ENCODE measurements at regions not wholly inside any gene's neighbourhood (a gene's known extent, or its start where the extent isn't known, plus 50 kb on each side); places are given as distances from the start of the nearest gene placed in this dataset.
A peak's percentile ranks its signal among the peaks of the same experiment; 100 is the strongest.
"Not testable (repeated sequence)": the region's sequence is repeated elsewhere in the genome, so short reads cannot be mapped to it uniquely, and the experiment has no call there.

DNA sequence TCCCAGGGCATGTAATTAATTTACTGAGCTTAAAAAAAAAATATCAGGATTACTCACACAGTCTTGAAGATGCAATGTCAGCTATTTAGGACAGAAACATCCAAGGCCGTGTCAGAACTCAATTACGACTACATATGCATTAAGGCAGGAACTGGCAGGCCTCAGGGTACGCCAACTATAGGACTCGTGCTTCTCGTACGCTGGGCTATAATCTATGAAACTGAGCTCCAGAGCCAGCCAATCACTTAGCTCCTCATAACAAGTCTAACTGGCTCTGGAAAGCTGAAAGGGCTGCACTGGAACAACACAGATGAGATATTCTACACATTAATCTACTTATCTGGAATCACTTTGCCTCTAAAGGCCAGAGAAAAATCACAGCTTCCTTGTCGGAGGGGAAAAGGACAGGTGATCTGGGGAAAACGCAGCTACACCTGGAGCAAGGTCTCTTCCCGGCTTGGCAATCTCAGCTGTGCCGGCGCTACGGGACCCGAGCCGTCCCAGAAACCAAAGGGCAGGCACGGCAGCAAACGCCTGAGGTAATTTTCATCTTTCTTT lies 212.0 kb downstream of the DEPDC1B start:
- no peak for DNase-seq

DNA sequence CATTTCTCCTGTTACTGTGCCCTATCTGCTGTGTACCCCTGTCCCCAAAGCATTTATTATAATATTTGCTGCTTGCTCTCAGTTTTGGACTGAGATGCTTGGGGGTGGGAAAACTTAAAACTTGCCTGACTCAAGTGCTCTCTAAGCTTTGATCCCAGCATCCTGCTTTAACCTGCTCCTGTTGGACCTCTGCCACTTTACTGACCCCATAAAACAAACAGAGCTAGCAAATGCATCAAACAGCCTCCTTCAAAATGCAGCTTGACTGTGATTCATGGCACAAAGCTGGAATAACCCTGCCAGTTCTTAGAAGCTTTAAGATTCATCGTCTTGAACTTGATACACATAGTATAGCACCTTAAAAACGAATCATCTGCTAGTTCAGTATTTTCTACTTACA lies 212.5 kb downstream of the DEPDC1B start:
- DNase-seq = no peak

DNA sequence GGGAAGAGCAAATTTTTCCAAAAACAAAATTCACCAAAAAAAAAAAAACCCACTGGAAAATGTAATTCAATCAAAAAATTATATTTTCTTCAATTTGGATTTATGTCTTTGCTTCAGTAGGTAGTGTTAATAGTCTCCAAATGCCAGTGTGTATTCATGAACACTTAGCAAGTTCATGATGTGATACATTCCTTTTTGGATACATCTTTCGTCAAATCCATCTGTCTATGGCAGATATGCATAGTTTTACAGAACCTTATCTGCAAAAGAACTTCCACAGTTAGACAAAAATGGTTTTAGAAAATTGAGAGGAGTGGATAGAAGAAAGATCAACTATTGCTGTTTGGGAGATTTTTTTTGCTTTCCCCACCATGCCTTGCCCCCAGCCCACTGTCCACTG lies 214.6 kb downstream of the DEPDC1B start:
- DNase-seq = no peak

DNA sequence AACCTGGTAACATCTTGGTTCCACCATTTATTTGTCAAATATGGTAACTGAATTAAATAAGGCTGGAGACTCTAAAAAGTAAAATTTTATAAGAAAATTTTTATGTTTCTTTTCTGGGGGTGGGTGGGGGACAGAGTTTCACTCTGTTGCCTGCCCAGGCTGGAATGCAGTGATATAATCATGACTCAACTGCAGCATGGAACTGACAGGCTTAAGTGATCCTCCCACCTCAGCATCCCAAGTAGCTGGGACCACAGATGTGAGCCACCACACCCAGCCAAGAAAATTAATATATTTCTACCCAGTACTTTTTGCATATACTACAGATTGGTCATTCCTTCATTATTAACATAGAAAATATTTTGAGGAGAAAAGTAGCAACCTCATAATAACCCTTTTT lies 216.9 kb downstream of the DEPDC1B start:
- no peak for DNase-seq

DNA sequence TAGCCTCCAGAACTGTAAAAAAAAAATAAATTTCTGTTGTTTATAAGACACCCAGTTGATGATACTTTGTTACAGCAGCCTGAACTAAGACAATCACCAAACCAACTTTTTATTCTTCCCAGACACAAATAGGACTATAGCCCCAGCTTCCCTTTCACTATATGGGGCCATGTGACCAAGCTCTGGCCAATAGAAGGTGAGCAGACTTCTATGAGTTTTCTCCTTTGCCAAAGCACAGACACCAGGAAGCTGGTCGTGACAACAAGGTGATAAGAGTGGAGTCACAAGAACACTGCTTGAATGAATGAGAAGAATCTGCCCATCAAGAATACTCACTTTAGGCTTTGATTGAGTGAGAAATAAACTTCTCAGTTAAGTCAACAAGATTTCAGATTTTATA lies 217.7 kb downstream of the DEPDC1B start:
- DNase-seq = no peak

DNA sequence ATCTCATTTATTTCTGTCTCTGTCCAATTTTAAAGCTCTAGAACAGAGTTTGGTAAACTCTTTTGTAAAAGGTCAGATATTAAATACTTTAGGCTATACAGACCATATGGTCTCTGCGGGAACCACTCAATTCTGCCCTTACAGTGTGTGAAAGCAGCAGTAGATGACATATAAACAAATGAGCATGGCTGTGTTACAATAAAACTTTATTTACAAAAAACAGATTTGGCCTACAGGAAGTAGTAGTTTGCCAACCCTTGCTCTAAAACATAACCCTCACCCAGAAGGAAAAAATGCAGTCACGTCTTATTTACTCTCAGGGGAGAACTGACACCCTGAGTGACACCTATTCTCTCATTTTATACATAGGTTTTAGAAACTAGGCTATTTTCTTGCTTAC lies 220.4 kb downstream of the DEPDC1B start:
- no peak for DNase-seq

DNA sequence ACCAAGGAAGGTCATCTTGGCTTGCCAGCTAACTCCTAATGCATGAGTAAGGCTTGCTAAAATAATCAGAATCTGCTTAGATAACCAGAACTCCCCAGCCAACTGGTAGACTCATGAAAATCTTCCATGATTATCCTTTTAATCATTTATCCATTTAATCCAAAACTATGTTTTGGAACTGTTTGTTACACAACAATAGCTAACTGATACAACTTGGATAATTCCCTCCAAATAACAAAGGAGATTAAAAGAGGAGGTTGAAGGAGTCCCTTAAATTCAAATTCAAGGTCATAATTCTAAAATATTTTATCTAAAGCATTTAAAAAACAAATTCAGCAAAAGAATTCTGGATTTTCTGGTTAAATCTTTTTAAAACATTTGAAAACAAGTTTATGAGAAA lies 222.1 kb downstream of the DEPDC1B start:
- DNase-seq = no peak

DNA sequence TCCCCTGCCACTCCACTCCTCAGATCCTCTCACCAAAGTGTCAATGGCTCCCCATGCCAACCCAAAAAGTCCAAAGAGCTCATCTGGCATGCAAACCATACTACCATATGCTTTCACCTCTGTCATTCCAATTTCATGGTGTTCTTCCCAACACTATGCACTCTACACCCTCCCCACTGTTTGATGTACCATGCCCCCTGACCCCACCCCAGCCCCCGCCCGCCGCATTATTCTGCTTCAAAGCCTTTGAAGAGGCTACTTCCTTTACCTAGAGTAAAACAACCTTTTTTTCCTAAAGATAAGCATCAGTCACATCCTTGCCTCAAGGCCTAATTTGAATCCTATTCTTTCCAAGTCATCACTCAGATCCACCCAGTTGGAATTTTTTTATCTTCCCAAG lies 226.3 kb downstream of the DEPDC1B start:
- no peak for DNase-seq

DNA sequence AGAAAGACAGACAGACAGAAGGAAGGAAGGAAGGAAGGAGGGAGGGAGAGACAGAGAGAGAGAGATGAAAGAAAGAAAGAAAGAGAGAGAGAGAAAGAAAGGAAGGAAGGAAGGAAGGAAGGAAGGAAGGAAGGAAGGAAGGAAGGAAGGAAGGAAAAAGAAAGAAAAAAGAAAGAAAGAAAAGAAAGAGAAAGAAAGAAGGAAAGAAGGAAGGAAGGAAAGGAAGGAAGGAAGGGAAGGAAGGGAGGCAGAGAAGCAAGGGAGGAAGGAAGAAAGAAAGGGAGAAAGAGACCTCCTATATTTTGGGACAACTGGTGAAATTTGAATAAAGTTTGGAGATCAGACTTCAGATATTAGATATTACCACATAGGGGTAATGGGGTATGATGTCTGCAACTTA lies 226.9 kb downstream of the DEPDC1B start:
- not testable (repeated sequence) for DNase-seq

DNA sequence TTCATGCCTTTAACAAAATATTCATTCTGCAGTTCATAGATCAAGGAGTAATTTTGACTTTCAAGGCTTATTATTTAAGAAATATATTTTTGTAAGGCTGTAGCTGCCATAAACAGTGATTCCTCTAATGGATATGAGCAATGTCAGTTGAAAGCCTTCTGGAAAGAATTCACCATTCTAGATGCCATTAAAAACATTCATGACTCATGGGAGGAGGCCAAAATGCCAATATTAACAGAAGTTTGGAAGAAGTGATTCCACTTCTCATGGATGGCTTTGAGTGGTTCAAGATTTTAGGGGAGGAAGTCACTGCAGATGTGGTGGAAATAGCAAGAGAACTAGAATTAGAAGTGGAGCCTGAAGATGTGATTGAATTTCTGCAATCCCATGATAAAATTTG lies 229.1 kb downstream of the DEPDC1B start:
- DNase-seq = no peak

DNA sequence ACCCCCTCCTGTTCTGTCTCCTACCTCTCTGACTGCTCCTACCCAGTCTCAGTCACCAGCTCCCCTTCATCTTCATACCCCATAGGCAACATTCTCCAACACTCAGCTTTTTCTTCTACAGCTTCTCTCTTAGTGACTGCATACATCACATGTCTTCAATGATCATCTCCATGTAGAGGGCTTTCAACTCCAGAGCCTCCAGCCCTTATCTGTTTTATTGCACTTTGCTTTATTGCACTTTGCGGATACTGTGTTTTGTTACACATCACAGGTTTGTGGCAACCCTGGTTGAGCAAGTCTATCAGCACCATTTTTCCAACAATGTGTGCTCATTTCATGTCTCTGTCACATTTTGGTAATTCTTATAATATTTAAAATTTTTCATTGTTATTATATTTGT lies 230.7 kb downstream of the DEPDC1B start:
- no peak for DNase-seq

DNA sequence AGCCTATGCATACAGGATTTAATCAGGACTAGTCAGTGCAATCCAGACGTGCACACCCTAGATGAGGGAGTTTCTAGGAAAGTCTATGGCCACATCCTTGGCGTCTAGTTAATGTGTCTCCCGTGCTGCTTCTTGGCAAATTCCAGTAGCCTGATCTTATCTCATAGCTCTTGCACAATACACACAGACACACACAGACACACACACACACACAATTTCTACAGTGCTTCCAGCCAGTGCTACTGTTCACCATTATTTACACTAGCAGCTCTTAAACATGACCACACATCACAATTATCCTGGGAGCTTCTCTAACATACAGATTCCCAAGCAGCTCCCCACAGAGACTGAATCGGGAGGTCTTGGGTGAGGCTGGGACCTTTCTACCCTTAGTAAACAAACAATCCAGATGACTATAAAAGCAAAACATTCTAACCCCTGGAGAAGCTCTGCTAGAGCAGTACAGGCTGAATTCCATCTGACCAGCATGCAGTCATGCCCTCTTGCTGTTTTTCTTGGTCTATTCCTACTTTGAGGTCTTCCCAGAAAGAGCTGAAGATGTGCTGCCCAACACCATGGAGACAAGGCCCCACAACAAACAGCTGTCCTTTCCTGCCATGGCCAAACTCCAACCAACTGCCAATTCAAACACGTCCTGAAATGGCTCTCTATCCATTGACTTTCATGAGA lies 236.6 kb downstream of the DEPDC1B start:
- no peak for DNase-seq

DNA sequence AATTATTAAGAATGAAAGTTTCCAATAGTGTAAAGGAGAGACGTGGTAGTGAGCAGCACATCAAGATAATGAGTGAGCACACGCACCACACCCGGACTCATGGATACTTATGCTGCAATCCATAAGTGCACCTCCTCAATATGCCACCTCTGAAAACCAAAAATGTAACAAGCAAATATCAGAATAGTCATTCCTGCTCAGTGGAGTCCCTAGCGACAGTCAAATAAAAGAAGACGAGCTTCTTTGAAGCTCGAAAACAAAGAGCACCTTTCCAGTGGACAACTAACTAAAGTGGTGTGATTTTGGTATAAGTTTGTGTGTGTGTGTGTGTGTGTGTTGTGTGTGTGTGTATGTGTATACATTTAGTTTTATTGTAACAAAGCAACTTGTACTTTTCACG lies 241.3 kb downstream of the DEPDC1B start:
- DNase-seq = no peak

DNA sequence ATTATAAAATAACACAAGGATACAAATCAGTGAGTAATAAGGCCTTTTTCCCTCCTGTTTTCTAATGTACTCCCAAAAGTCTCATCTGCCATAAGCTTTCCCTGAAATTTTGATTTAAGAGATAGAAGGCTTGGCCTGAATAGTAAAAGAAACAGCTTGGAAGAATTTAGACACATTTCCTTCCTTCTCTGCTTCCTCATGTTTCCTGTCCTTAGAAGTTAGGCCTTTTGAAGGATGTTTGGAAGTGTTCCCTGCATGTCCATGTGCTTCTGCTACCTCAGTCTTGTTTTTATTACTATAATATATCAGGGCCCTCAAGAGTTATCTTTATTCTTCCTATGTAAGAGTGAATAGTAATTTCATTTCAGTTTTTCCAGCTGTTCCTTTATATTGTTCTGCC lies 242.7 kb downstream of the DEPDC1B start:
- DNase-seq = no peak

DNA sequence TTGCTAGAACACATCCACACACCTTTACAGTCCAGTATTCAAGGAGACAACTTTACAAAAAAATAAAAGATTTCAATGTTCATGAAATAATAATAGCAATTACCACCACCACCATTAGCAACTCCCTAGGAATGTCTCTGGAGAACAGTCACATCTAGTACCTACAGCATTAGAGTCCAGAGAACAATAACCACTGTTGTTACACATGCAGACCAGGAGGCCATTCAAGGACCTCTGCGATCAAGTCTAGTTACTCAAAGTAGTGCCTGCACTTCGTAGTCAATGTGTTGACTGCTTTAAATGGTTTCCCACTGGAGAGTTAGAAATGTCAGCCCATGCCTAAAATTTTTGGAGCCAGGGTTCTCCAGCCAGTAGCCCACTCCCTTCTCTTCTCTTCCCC lies 244.4 kb downstream of the DEPDC1B start:
- no peak for DNase-seq

DNA sequence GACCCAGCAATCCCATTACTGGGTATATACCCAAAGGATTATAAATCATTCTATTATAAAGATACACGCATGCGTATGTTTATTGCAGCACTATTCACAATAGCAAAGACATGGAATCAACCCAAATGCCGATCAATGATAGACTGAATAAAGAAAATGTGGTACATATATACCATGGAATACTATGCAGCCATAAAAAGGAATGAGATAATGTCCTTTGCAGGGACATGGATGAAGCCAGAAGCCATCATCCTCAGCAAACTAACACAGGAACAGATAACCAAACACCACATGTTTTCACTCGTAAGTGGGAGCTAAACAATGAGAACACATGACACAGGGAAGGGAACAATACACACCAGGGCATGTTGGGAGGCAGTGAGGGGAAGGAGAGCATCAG lies 245.7 kb downstream of the DEPDC1B start:
- not testable (repeated sequence) for DNase-seq

DNA sequence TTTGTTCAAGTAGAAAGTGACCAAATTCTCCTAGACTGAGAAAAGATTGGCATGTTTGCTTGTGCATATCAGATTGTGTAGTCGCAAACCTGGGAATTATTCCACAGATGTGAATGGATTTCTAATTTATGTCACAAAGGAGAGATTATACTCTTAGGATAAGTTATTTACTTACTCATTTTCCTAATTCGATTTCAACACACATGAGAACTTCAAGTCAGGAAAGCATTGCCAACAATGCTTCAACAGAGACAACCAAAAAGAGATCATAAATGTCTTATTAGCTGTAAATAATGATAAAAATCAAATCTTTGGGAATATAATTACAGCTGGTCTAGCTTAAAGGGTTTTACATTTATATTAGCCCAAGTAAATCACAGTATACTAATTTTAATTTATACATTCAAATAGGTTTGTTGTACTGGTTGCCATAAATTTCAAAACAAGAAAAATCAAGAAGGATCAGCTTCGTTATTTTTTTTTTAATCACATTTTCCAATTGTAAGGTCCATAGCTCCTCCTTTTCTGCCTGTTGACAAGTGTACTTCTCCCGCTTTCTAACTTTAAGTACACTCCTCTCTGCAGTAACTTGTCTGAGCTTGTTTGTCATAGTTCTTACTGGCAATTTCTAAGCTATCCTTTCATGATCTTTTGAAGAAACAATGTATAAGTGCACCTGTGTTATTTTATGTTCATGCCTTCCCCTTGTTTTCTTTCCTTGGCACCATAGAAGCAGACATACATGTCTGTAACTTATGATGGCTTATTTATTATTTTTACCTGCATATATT lies 246.6 kb downstream of the DEPDC1B start:
- no peak for DNase-seq

DNA sequence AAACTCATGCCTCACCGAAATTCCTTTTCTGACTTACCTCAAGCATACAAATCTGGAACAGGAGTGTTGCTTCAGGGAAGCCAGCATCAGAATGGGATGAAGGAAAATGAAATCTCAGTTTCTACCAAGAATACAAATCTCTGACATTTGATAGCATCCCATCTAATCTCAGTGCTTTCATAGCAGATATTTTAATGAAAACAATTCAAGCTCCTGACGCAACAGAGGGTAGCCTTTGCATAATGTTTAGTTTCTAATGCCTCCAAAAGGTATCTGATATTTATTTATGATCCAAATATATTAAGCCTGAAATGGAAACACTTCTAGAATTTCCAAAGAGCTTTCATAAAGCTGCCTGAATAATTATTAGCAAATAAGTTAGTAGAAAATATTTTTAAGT lies 251.4 kb downstream of the DEPDC1B start:
- no peak for DNase-seq

DNA sequence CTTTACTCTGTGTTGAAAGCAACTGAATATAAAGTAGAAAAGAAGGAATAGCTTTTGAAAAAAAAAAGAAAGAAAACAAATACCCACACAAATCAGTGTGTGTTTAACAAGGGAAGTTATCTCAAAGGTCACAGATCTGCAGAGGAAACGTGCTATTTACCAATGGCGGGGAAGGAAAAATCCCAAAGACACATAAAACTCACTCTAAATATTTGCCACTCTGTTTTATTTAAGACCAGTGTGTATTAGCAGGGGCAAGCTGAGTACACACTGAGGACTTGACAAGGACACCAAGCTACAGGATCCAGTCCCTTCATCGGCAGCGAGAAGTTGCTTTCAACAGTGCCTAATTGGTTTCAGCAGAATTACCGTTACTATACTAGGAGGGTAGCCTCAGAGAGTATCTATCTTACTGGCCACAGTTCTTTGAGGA lies 252.5 kb downstream of the DEPDC1B start:
- no peak for DNase-seq

DNA sequence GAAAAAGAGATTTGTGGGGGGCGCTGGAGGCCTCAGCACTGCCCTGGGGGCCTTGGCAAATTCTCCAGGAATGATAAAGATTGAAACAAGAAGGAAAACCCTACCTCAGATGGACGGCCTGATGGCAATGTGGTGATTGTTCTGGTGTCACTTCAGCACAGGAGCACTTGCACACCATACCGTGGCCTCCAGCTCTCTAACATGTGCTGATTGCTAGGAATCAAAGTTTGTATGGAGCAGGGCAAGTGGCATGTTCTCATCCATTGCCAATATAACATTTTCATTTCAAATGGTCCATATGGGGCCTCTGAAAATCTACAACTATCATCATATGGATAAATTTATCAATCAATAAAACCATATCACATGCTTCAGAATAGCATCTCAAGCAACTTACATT lies 253.0 kb downstream of the DEPDC1B start:
- peak; percentile 25 for DNase-seq

DNA sequence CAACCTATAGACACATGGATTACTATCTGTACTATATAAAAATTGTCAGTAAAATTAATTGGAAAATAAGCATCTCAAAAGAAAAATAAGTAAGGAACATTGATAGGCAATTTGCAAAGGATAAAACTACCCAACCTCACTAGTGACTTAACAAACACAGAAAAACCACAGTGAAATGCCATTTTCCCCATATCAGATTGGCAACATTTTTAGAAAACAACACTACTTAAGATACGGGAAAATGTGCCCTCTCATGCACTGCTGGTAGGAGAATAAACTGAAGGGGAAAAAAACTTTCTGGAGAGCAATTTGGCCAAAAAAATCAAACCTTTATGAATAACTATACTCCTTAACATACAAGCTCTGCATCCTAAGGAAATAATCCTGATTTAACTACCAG lies 254.0 kb downstream of the DEPDC1B start:
- peak; percentile 18 for DNase-seq

DNA sequence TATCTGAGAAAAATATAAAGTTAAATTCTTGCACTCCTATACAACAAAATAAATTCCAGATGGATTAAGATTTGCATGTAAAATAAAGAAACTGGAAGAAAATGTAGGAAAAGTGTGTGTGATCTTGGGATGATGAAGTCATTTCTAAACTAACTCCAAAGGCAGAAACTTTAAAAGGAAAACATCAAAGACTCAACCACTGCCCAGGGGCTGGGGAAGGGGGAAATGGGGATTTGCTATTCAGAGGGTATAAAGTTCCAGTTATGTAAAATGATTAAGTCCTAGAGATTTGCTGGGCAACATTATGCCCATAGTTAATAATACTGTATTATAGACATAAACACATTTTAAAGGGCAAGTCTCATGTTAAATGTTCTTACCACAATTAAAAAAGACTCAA lies 254.5 kb downstream of the DEPDC1B start:
- no peak for DNase-seq

DNA sequence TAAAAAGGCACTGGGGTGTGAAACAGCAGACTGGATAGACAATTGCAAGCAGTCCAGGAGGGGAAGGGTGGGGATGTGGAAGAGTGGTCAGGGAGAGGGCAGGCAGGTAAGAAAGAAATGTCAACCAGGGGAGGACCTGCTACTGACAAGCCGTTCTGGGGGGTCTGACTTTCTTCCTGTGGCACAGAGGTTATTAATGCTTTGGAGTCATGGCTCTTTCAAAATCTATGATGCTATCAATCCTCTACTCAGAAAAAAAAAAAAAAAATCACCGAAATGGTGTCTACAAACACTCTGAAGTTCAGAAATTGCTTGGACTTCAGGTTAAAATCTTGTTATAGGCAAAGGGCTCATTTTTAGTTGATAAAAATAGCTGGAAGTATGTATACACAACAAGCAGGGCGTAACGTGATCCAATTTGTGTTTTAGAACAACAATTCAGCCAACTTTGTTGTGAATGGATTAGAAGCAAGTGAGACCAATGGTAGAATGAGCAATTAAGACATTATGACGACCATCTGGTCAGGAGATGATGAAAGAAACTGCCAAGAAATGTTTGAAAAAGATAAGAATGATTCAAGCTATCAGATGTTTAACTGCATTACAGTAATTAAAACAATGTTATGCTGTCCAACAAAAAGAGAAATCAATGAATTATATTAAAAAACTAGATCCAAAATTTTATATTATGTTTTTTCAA lies 255.2 kb downstream of the DEPDC1B start:
- DNase-seq = peak; percentile 60

DNA sequence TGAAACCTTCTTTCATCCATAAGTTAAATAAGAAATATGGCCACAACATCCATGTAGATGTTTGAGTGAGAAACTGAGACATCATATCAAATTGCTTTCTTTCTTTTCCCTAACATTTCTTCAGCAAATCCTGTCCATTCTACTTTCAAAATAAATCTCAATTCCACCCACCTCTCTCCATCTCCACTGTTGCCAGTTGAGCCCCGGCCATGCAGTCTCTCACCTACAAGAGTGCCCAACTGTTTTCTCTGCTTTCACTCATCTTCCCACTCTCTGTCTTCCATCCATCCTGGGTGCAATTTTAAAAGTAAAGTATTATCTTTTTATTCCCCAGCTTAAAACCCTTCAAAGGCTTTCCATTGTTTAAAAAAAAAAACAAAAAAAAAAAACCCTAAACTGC lies 260.4 kb downstream of the DEPDC1B start:
- DNase-seq = no peak
